Mesothelial cell of epicardium (in vitro differentiated cells): ENCODE measurements at regions not wholly inside any gene's neighbourhood (a gene's known extent, or its start where the extent isn't known, plus 50 kb on each side); places are given as distances from the start of the nearest gene placed in this dataset.
"Not testable (repeated sequence)": the region's sequence is repeated elsewhere in the genome, so short reads cannot be mapped to it uniquely, and the experiment has no call there.

Experiments
- DNase-seq, 2 experiments: peaks; one replicate each; pipeline ENCODE4 v3.0.0; 2021; ENCODE audit warnings: low spot score in 2 of 2; ENCODE audit not compliant: unreplicated experiment in 2 of 2
- H3K27ac Mint-ChIP-seq: 2 replicates; pipeline ENCODE4 v1.8.0; 2021; ENCODE audit warnings: mixed read lengths
- H3K27me3 Mint-ChIP-seq: 2 replicates; pipeline ENCODE4 v1.8.0; 2021; ENCODE audit warnings: low read depth, mixed read lengths
- H3K36me3 Mint-ChIP-seq: 2 replicates; pipeline ENCODE4 v1.8.0; 2021; ENCODE audit warnings: mixed read lengths
- H3K4me1 Mint-ChIP-seq: 2 replicates; pipeline ENCODE4 v1.8.0; 2021; ENCODE audit warnings: mixed read lengths
- H3K4me3 Mint-ChIP-seq: 2 replicates; pipeline ENCODE4 v1.8.0; 2021; ENCODE audit warnings: mild to moderate bottlenecking, moderate library complexity, mixed read lengths
- H3K9me3 Mint-ChIP-seq: 2 replicates; pipeline ENCODE4 v1.8.0; 2021; ENCODE audit warnings: mixed read lengths
- TF ChIP-seq, protein P1 (sequence below): fragments of 200-600 bp; sonication (generic); IDR thresholded peaks from one replicate; pipeline ENCODE4 v1.5.0; 2021; ENCODE audit warnings: antibody characterized with exemption; ENCODE audit not compliant: unreplicated experiment

- Mint-ChIP-seq H3K4me1 (peaks cover 4% of the 10 kb centered on the region), H3K36me3 (no peaks in the 10 kb centered on the region), H3K9me3 (peaks cover 10% of the 10 kb centered on the region), H3K27me3 (no peaks in the 10 kb centered on the region), H3K4me3 (no peak overlapping the region), H3K27ac (no peak overlapping the region)
- DNase-seq: no peak
- TF ChIP-seq, protein P1, sequence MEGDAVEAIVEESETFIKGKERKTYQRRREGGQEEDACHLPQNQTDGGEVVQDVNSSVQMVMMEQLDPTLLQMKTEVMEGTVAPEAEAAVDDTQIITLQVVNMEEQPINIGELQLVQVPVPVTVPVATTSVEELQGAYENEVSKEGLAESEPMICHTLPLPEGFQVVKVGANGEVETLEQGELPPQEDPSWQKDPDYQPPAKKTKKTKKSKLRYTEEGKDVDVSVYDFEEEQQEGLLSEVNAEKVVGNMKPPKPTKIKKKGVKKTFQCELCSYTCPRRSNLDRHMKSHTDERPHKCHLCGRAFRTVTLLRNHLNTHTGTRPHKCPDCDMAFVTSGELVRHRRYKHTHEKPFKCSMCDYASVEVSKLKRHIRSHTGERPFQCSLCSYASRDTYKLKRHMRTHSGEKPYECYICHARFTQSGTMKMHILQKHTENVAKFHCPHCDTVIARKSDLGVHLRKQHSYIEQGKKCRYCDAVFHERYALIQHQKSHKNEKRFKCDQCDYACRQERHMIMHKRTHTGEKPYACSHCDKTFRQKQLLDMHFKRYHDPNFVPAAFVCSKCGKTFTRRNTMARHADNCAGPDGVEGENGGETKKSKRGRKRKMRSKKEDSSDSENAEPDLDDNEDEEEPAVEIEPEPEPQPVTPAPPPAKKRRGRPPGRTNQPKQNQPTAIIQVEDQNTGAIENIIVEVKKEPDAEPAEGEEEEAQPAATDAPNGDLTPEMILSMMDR: no peak
These were observed 60.1 kb upstream of the ZNF184 start for GRCh38 chr6:27532820-27533538.

DNA sequence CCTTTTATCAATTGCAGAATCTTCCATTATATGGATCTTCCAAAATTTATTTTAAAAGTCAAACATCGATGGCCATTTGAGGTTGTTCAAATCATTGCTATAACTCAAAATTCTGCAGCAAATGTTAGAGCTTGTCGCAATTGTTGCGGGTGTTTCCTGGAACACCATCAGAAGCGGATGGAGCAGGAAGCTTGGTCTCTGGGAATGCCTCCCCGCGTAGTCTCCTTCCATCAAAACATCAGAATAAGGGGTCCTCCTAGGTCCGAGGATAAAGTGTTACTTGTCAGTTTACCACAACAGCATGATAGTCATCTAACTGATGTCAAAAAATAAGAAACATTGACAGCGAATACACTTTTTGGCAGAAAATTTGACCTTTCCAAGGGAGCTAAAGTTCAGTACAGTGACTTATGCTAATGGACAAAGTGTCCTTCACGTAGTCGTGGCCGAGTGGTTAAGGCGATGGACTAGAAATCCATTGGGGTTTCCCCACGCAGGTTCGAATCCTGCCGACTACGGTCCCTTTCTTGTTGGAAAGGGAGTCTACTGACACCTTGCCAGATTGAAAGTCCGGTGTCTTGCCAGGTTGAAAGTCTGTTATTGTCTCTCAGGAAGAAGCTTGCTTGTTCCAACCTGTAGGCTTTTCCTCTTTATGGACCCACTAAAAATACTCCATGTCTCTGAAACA, 59.0 kb upstream of the ZNF184 start:
- Mint-ChIP-seq H3K27ac (no peak overlapping the region), H3K27me3 (no peaks in the 10 kb centered on the region), H3K9me3 (peaks cover 10% of the 10 kb centered on the region), H3K4me3 (no peak overlapping the region), H3K4me1 (peaks cover 4% of the 10 kb centered on the region), H3K36me3 (no peaks in the 10 kb centered on the region)
- TF ChIP-seq, protein P1: no peak
- no peak for DNase-seq

- DNase-seq, H3K36me3 Mint-ChIP-seq, H3K4me3 Mint-ChIP-seq, H3K27me3 Mint-ChIP-seq, H3K4me1 Mint-ChIP-seq, H3K9me3 Mint-ChIP-seq, H3K27ac Mint-ChIP-seq: not testable (repeated sequence)
These were observed 56.9 kb upstream of the ZNF184 start for GRCh38 chr6:27529796-27530195.

DNA sequence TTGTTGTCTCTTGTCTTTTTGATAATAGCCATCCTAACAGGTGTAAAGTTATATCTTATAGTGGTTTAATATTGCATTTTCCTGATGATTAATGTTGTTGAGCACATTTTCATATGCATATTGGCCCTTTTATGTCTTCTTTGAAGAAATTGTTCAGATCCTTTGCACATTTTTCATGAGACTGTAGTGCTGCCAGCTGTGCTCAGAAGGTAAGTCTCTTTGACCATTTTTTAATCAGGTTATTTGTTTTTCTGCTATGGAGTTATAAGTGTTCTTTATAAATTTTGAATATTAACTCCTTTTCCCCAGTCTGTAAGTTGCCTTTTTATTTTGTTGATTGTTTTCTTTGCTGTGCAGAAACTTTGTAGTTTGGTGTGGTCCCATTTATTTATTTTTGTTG, 55.8 kb upstream of the ZNF184 start:
- no peaks in the 10 kb centered on the region for H3K36me3 Mint-ChIP-seq
- peaks cover 10% of the 10 kb centered on the region for H3K9me3 Mint-ChIP-seq
- TF ChIP-seq, protein P1: no peak
- H3K4me3 Mint-ChIP-seq: no peak overlapping the region
- DNase-seq: no peak
- no peak overlapping the region for H3K27ac Mint-ChIP-seq
- peaks cover 4% of the 10 kb centered on the region for H3K4me1 Mint-ChIP-seq
- no peaks in the 10 kb centered on the region for H3K27me3 Mint-ChIP-seq
